H1 (cell line): ENCODE measurements at regions not wholly inside any gene's neighbourhood (a gene's known extent, or its start where the extent isn't known, plus 50 kb on each side); places are given as distances from the start of the nearest gene placed in this dataset.

Experiments
- KDM5A ChIP-seq: fragments of 200-600 bp; IDR thresholded peaks from 2 replicates; pipeline ENCODE4 v1.7.1; 2012; ENCODE audit warnings: mild to moderate bottlenecking, low read length, inconsistent platforms, mixed read lengths
- MAFK ChIP-seq: IDR thresholded peaks from 2 replicates; pipeline ENCODE4 v1.6.1; 2012; ENCODE audit warnings: low read depth, mild to moderate bottlenecking, improper control_type of control experiment, low read length
- NRF1 ChIP-seq: IDR thresholded peaks from 2 replicates; pipeline ENCODE4 v1.6.1; 2011; ENCODE audit warnings: mild to moderate bottlenecking, low read depth, low read length, improper control_type of control experiment
- TCF12 ChIP-seq: IDR thresholded peaks from 2 replicates; pipeline ENCODE4 v1.6.1; 2011; ENCODE audit warnings: low read depth, mild to moderate bottlenecking, low read length
- YY1 ChIP-seq: IDR thresholded peaks from 2 replicates; pipeline ENCODE4 v1.6.1; 2011; ENCODE audit warnings: low read depth, mild to moderate bottlenecking, low read length

GRCh38 chr10:71028066-71028465 is 139.7 kb upstream of the PCBD1 start (continued):
- TF ChIP-seq MAFK (no peak), YY1 (no peak), KDM5A (no peak), NRF1 (no peak), TCF12 (no peak)
